ENCODE measurements at regions not wholly inside any gene's neighbourhood (a gene's known extent, or its start where the extent isn't known, plus 50 kb on each side); places are given as distances from the start of the nearest gene placed in this dataset.
"Not testable (repeated sequence)": the region's sequence is repeated elsewhere in the genome, so short reads cannot be mapped to it uniquely, and the experiment has no call there.

DNA sequence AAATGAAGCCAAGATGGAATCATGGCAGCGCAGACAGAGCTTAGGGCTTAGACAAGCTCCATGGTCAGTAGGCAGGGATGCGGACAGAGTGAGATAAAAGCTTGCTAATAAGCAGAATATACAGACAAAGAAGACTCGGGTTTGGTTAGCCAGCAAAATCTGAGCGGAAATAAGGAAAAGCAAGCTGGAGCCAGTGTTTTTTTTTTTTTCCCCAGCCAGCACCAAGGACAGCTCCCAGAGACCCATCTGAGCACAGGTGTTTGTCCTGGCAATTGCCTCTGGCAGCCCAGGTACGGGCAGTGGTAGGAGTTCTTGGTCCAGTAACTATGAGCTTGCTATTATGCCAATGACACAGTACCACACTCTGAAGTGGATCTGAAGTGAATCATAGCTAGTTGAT, 187.6 kb downstream of the ADCYAP1 start:
- H3K27me3 ChIP-seq (ENCODE audit: control insufficient read depth in 1 of 2, insufficient read depth in 1 of 2, low read length in 2 of 2) = no peaks in the 10 kb centered on the region
- H2BK15ac ChIP-seq (ENCODE audit: low read depth, poor library complexity, severe bottlenecking) = no peak overlapping the region
- no peak overlapping the region for H2BK12ac ChIP-seq (ENCODE audit: low read length in 2 of 2)
- H4K8ac ChIP-seq (ENCODE audit: low read length) = no peak overlapping the region
- DNase-seq = no peak
- WGBS = 86% methylated on average over 5 of the region's 5 CpGs
- no peak overlapping the region for H3K27ac ChIP-seq (ENCODE audit: low read length, poor library complexity, severe bottlenecking)
- H3K4ac ChIP-seq (ENCODE audit: low read depth in 1 of 2, low read length in 2 of 2) = no peak overlapping the region
- H3K79me1 ChIP-seq (replicated peaks; ENCODE audit: low read length, poor library complexity, severe bottlenecking) = no peaks in the 10 kb centered on the region
- H2BK5ac ChIP-seq (ENCODE audit: low read depth, low read length, poor library complexity, severe bottlenecking) = no peak overlapping the region
- no peak overlapping the region for H3K4me3 ChIP-seq (ENCODE audit: insufficient read depth in 1 of 2, low read depth in 1 of 2, low read length in 2 of 2)
- no peak overlapping the region for H2BK120ac ChIP-seq (ENCODE audit: low read depth, low read length)
- no peak overlapping the region for H3K14ac ChIP-seq (ENCODE audit: low read length in 2 of 2)
- H3K9me3 ChIP-seq (ENCODE audit: control insufficient read depth, low read length) = peaks cover 1% of the 10 kb centered on the region
- H3K4me1 ChIP-seq (ENCODE audit: control insufficient read depth, insufficient read depth, low read depth, low read length) = peaks cover 2% of the 10 kb centered on the region
- H3K4me2 ChIP-seq (ENCODE audit: low read length, poor library complexity, severe bottlenecking) = no peak overlapping the region
- no peak overlapping the region for H4K91ac ChIP-seq (ENCODE audit: low read length)
- no peak overlapping the region for H2AK5ac ChIP-seq (ENCODE audit: low read length, severe bottlenecking)
- no peak overlapping the region for H3K18ac ChIP-seq (ENCODE audit: low read depth in 1 of 2, low read length in 2 of 2)
- no peak overlapping the region for H3K23ac ChIP-seq (ENCODE audit: low read length in 2 of 2)
- H2AFZ ChIP-seq (ENCODE audit: low read depth, low read length) = no peak overlapping the region
- H3K36me3 ChIP-seq (ENCODE audit: control insufficient read depth in 1 of 2, insufficient read depth in 2 of 2, low read depth in 1 of 2, low read length in 2 of 2) = no peaks in the 10 kb centered on the region
- no peak overlapping the region for H3K9ac ChIP-seq (ENCODE audit: low read length)

- H4K8ac ChIP-seq (ENCODE audit: low read length) = no peak overlapping the region
- no peak overlapping the region for H3K4ac ChIP-seq (ENCODE audit: low read depth in 1 of 2, low read length in 2 of 2)
- H4K91ac ChIP-seq (ENCODE audit: low read length) = no peak overlapping the region
- no peaks in the 10 kb centered on the region for H3K27me3 ChIP-seq (ENCODE audit: control insufficient read depth in 1 of 2, insufficient read depth in 1 of 2, low read length in 2 of 2)
- 41% methylated on average over 4 of the region's 4 CpGs for WGBS
- H3K4me2 ChIP-seq (ENCODE audit: low read length, poor library complexity, severe bottlenecking) = no peak overlapping the region
- H3K4me1 ChIP-seq (ENCODE audit: control insufficient read depth, insufficient read depth, low read depth, low read length) = peaks cover 2% of the 10 kb centered on the region
- no peak overlapping the region for H3K4me3 ChIP-seq (ENCODE audit: insufficient read depth in 1 of 2, low read depth in 1 of 2, low read length in 2 of 2)
- no peak overlapping the region for H2BK12ac ChIP-seq (ENCODE audit: low read length in 2 of 2)
- no peak overlapping the region for H3K23ac ChIP-seq (ENCODE audit: low read length in 2 of 2)
- no peak overlapping the region for H3K18ac ChIP-seq (ENCODE audit: low read depth in 1 of 2, low read length in 2 of 2)
- peak overlapping the region; percentile 52 for H3K9ac ChIP-seq (ENCODE audit: low read length)
- no peaks in the 10 kb centered on the region for H3K36me3 ChIP-seq (ENCODE audit: control insufficient read depth in 1 of 2, insufficient read depth in 2 of 2, low read depth in 1 of 2, low read length in 2 of 2)
- no peaks in the 10 kb centered on the region for H3K9me3 ChIP-seq (ENCODE audit: control insufficient read depth, low read length)
- no peaks in the 10 kb centered on the region for H3K79me1 ChIP-seq (replicated peaks; ENCODE audit: low read length, poor library complexity, severe bottlenecking)
- no peak overlapping the region for H2AK5ac ChIP-seq (ENCODE audit: low read length, severe bottlenecking)
- H3K14ac ChIP-seq (ENCODE audit: low read length in 2 of 2) = no peak overlapping the region
- H3K27ac ChIP-seq (ENCODE audit: low read length, poor library complexity, severe bottlenecking) = no peak overlapping the region
- peak; percentile 23 for DNase-seq
- no peak overlapping the region for H2BK120ac ChIP-seq (ENCODE audit: low read depth, low read length)
- H2BK5ac ChIP-seq (ENCODE audit: low read depth, low read length, poor library complexity, severe bottlenecking) = no peak overlapping the region
- H2AFZ ChIP-seq (ENCODE audit: low read depth, low read length) = no peak overlapping the region
- no peak overlapping the region for H2BK15ac ChIP-seq (ENCODE audit: low read depth, poor library complexity, severe bottlenecking)
Measured at GRCh38 chr18:1094409-1094808, 189.7 kb downstream of the ADCYAP1 start.

- WGBS = 96% methylated on average over 51 of the region's 51 CpGs
- not testable (repeated sequence) for H3K4me3 ChIP-seq (ENCODE audit: insufficient read depth in 1 of 2, low read depth in 1 of 2, low read length in 2 of 2); H3K79me1 ChIP-seq (replicated peaks; ENCODE audit: low read length, poor library complexity, severe bottlenecking); H3K9ac ChIP-seq (ENCODE audit: low read length); H2AK5ac ChIP-seq (ENCODE audit: low read length, severe bottlenecking); H3K14ac ChIP-seq (ENCODE audit: low read length in 2 of 2); H2AFZ ChIP-seq (ENCODE audit: low read depth, low read length); H2BK120ac ChIP-seq (ENCODE audit: low read depth, low read length); H4K91ac ChIP-seq (ENCODE audit: low read length); H3K4me1 ChIP-seq (ENCODE audit: control insufficient read depth, insufficient read depth, low read depth, low read length); H3K4ac ChIP-seq (ENCODE audit: low read depth in 1 of 2, low read length in 2 of 2); H2BK5ac ChIP-seq (ENCODE audit: low read depth, low read length, poor library complexity, severe bottlenecking); H3K18ac ChIP-seq (ENCODE audit: low read depth in 1 of 2, low read length in 2 of 2); H4K8ac ChIP-seq (ENCODE audit: low read length); H3K27ac ChIP-seq (ENCODE audit: low read length, poor library complexity, severe bottlenecking); H3K9me3 ChIP-seq (ENCODE audit: control insufficient read depth, low read length); H3K23ac ChIP-seq (ENCODE audit: low read length in 2 of 2); H2BK12ac ChIP-seq (ENCODE audit: low read length in 2 of 2); H3K27me3 ChIP-seq (ENCODE audit: control insufficient read depth in 1 of 2, insufficient read depth in 1 of 2, low read length in 2 of 2); H2BK15ac ChIP-seq (ENCODE audit: low read depth, poor library complexity, severe bottlenecking); DNase-seq; H3K4me2 ChIP-seq (ENCODE audit: low read length, poor library complexity, severe bottlenecking); H3K36me3 ChIP-seq (ENCODE audit: control insufficient read depth in 1 of 2, insufficient read depth in 2 of 2, low read depth in 1 of 2, low read length in 2 of 2)
Measured at GRCh38 chr18:1097991-1098735, 193.5 kb downstream of the ADCYAP1 start.

DNA sequence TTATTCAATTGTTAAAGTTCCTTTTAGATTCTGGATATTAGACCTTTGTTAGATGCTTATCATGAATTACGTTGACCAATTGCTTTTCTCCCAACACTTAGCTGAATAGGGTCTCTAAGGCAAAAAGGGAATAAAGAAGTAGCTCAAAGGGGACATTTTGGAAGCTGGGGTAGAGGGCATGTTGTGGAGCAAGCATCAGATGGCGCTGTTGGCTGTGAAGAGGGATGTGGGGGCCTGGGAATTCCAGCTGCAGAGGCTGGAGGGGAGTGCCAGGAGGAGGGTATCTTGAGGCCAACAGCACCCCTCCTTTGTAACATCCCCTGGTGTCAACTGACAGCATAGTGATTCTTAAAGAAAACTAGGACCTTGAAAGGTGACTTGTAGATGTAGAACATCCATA, 198.2 kb downstream of the ADCYAP1 start:
- Histone ChIP-seq H3K4me1 (ENCODE audit: control insufficient read depth, insufficient read depth, low read depth, low read length) (no peaks in the 10 kb centered on the region), H3K9me3 (ENCODE audit: control insufficient read depth, low read length) (no peaks in the 10 kb centered on the region), H3K4ac (ENCODE audit: low read depth in 1 of 2, low read length in 2 of 2) (no peak overlapping the region), H4K91ac (ENCODE audit: low read length) (no peak overlapping the region), H2AFZ (ENCODE audit: low read depth, low read length) (no peak overlapping the region), H3K27me3 (ENCODE audit: control insufficient read depth in 1 of 2, insufficient read depth in 1 of 2, low read length in 2 of 2) (peaks cover 0 to 17% of the 10 kb centered on the region in 2 experiments), H2BK5ac (ENCODE audit: low read depth, low read length, poor library complexity, severe bottlenecking) (no peak overlapping the region), H3K27ac (ENCODE audit: low read length, poor library complexity, severe bottlenecking) (no peak overlapping the region), H3K79me1 (replicated peaks; ENCODE audit: low read length, poor library complexity, severe bottlenecking) (no peaks in the 10 kb centered on the region), H3K18ac (ENCODE audit: low read depth in 1 of 2, low read length in 2 of 2) (no peak overlapping the region), H3K4me2 (ENCODE audit: low read length, poor library complexity, severe bottlenecking) (no peak overlapping the region), H2AK5ac (ENCODE audit: low read length, severe bottlenecking) (no peak overlapping the region), H3K23ac (ENCODE audit: low read length in 2 of 2) (no peak overlapping the region), H2BK12ac (ENCODE audit: low read length in 2 of 2) (no peak overlapping the region), H2BK15ac (ENCODE audit: low read depth, poor library complexity, severe bottlenecking) (no peak overlapping the region), H3K4me3 (ENCODE audit: insufficient read depth in 1 of 2, low read depth in 1 of 2, low read length in 2 of 2) (no peak overlapping the region), H3K9ac (ENCODE audit: low read length) (no peak overlapping the region), H4K8ac (ENCODE audit: low read length) (no peak overlapping the region), H2BK120ac (ENCODE audit: low read depth, low read length) (no peak overlapping the region), H3K14ac (ENCODE audit: low read length in 2 of 2) (no peak overlapping the region), H3K36me3 (ENCODE audit: control insufficient read depth in 1 of 2, insufficient read depth in 2 of 2, low read depth in 1 of 2, low read length in 2 of 2) (no peaks in the 10 kb centered on the region)
- DNase-seq = no peak
- 72% methylated on average over 2 of the region's 2 CpGs for WGBS
